Activated CD4-positive, alpha-beta T cell treated with anti-CD3 and anti-CD28 coated beads for 24 hours (primary cell): ENCODE measurements at regions not wholly inside any gene's neighbourhood (a gene's known extent, or its start where the extent isn't known, plus 50 kb on each side); places are given as distances from the start of the nearest gene placed in this dataset.
A peak's percentile ranks its signal among the peaks of the same experiment; 100 is the strongest.

Source experiments
- DNase-seq, 2 donors: peaks; one replicate each; pipeline ENCODE4 v3.0.0-alpha.2; 2020; ENCODE audit warnings: low read depth in 2 of 2

DNA sequence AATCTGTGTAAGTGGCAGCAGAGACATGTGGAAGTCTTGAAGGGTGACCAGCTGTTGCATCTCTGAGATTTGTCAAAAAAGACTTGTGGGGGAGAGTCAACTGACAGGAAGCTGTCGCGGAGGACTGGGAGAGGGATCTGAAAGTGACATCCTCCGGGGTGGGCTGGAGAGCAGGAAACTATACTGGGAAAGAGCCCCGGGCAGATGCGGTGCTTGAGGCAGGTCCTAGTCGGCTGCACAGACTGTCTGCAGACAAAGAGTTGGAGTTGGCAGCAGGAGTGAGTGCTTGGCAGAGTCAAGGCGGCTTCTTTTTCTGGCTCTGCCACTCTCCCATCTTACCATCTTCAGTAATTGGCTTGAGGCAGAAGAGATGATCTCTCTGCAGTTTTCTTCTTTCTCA lies 294.0 kb upstream of the C1orf87 start:
- no peak for DNase-seq

DNA sequence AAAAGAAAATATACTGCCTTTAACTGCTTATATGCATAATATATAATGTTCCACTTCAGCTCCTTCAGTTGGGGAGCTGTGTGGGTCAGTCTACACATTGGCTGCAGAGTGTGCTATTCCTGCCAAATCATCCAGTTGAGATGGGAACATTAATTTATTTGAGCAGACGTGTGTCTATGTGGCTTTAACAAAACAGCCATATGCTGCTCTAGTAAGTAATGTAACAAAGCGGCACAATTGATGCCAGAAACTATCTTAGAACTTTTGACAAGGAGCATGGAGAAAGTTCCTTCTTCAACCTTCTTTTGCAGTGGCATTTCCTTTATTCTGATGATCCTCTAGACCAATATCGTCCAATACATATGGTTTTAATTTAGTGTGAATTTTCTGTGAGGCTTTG lies 285.9 kb upstream of the C1orf87 start:
- DNase-seq = no peak

DNA sequence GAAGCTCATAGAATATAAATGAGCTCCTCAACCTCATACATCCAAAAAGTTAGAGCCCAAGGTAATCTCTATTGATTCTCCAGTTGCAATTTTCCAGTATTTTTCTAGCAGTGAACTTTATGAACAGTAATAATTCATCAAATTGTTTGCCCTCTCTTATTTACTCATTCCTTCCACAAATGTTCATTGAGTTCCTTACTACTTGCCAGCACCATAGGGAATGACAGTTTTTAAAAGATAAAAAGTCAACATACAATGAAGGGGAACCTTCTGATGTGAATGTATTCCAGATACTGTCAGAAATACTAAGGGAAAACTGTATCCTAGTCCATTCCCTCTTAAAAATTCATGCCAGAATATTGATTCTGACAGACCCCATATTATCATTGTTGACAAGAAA lies 277.0 kb upstream of the C1orf87 start:
- DNase-seq = no peak

DNA sequence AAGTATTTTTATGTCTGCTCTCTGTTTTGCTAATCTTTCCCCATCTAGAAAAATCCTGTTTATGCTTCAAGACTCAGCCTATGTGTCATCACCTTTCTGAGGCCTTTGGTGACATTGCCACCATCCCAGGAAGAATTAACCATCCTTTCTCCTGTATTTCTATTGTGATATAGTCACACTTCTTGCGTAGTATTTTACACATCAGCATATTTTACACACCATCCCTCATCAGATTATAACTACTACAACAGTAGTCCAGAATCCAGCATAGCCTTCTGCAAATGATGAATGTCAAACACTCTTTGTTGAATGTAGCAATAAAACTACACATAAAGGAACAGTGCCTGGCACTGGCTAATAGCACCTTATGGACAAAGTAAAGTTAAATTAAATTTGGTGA lies 275.3 kb upstream of the C1orf87 start:
- DNase-seq = no peak

DNA sequence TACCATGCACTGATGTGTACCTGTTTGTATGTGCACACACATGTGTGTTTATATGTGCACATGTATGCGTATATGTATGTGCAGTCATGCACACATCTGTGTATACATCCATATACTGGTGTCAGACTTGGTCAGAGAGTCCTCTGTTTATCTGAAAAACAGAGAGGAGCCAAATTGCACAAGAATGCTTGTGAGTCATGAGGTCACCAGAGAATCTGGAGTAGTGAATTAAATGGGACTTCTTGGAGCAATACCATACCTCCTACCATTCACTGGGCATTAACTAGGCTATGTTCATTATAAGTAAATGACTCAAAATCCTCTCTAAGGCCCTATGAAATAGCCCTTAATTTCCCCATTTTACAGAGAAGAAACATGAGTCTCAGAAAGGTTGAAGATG lies 272.1 kb upstream of the C1orf87 start:
- no peak for DNase-seq

DNA sequence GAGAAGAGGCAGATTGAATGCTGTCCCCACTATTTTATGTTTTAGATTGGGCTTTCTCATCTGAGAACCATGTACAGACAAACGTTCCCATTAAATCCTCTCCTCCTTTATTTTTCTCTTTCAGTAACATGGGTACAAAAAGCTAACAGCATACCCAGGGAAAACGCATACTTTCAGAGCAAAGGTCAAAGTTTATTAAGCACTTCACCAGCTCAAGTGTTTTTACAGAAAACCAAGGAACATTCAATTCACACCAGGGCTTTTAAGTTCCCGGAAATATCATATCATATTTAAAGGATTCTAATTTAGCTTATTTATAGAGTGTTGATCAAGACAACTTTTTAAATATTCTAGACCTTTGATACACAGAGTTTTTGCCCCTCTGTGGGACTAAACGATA lies 271.5 kb upstream of the C1orf87 start:
- no peak for DNase-seq

DNA sequence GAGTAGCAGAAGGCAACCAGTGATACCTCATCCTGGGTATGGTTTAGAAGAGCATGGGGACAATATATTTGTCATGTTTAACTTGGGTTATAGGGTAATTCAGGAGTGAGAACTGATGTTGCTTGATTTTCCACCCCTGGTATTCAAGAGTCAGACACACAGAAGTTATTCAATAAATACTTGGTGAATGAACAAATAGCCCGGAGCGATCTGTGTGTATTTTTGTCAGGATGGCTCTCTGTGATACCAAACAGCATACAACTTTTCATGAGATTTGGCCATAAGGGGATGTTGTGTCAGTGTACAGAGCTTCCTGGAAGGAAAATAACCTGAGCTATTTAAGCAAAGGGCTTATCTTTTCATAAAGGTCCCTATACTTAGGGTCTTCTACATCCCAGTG lies 270.2 kb upstream of the C1orf87 start:
- DNase-seq = no peak

DNA sequence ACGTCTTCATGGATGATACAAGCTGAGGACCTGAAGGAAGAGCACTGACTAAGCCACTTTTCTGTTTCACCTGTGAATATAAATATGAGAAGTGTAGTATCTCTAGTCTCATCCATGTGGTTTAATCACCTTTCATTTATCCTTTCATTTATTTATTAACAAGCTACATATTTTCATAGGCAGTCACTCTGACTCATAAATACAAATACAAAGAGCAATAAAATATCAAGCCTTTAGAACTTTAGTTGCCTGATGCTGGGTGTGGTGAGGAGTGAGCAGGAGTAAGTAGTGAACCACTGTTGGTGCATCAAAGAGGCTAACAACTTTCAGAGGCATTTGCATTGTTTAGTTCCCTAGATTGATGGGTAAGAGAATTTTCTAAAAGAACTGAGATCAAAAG lies 269.0 kb upstream of the C1orf87 start:
- no peak for DNase-seq

DNA sequence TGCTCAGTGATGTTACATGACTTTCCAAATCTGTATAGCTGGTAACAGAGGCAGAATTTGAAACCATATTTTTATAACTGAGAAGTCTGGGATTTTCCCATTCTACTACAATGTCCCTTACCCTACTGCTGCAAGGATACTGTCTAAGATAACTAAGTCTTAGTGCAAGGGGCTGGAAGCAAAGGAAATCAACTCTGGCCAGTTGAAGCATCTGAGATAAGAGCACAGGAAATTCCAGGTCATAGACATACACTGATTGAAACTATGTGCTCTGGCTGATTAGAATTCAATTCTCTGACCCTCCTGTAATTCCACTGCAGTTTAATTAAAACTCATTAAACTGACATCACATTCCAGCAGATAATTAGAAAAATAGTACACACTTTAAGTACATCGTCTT lies 267.7 kb upstream of the C1orf87 start:
- no peak for DNase-seq

DNA sequence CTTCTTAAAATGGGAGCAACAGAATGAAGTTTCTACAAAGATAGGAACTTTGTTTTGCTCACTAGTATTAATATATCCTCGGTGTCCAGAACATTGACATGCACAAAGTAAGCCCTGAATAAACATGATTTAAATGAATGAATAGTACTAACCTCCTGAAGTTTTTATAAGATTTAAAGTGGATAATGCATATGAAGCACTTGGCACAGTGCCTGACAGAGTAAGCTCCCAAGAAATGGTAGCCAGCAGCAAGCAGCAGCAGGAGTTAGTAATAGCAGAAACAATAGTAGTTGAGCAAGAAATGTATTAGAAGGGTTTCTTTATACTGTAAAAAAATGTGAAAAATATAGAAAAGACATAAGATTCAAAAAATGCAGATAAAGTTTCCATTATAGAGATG lies 258.1 kb upstream of the C1orf87 start:
- DNase-seq = no peak

DNA sequence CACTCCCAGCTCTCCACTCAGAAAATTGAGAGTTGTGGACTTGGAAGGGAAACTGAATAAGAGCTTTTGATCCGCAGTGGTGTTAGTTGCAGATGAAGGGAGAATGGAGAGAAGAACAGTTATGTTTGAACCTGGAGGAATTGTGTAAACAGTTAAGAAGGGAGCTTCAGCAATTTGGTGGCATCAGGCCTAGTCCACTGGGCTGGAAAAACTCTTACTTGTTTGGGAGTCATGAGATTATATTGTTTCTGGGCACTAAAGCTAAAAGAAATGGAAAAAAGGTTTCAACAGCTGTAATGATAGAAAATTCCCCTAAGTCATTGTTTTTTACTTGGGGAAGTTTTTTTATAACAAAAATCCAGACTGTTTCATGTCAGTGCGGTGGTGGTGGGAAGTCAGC lies 256.1 kb upstream of the C1orf87 start:
- no peak for DNase-seq

DNA sequence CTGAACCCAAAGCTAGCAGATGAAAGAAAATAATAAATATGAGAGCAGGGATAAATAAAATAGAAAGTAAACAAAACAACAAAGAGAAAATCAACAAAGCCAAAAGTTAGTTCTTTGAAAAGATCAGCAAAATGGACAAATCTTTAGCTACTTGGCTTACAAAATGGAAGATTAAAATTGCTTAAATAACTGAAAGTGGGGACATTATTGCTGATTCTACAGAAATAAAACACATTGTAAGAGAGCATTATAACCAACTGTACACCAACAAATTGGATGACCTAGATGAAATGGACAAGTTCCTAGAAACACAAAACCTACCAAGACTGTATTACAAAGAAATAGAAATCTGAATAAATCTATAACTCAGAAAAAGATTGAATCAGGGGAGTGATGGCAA lies 238.3 kb upstream of the C1orf87 start:
- DNase-seq = no peak

DNA sequence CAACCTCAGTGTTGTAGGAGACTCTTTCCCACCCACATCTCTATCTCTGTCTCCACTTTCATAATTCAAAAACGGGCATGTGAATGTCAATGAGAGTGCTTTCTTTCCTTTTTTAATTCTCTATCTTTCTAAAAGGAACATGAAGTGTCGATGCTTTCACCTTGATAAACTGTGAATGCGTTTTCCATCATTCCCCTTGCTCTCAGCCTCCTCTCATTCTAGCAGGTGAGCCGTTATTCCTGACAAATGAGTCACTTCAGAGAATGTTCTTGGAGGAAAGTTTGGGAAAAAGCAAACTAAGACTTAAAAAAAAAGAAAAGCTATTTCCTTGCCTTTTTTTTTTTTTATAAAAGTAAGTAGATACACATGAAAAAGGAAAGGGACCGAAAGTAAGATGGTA lies 226.0 kb upstream of the C1orf87 start:
- no peak for DNase-seq

DNA sequence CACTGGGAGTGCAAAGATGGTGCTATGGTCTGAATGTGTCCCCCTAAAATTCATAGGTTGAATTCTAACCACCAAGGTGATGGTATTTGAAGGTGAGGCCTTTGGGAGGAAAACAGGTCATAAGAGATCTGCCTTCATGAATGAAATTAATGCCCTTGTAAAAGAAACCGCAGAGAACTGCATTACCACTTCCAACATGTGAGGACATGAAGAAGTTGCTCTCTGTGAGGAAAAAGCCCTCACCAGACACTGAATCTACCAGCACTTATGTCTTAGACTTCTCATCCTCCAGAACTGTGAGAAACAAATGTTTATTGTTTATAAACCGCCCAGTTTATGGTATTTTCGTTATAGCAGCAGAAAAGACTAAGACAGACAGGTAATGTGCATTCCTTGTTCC lies 224.7 kb upstream of the C1orf87 start:
- DNase-seq = no peak

DNA sequence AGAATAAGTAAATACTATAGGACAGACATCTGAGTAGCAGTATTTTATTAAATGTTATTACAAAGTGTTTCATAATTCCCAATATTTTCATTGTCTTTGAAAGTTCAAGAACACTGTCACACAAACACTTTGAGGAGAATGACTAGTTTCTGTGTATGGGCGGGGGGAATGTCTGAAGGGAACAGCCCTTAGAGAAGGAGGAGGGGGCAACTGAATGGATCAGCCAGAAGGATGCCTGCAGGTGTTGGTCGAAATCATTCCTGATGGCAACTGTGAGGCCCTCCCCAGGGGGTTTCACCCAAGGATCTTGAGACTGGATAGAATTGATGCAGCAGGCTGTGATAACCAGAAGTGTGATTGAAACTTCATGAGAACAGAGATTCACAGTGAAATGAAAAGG lies 223.2 kb upstream of the C1orf87 start:
- no peak for DNase-seq

DNA sequence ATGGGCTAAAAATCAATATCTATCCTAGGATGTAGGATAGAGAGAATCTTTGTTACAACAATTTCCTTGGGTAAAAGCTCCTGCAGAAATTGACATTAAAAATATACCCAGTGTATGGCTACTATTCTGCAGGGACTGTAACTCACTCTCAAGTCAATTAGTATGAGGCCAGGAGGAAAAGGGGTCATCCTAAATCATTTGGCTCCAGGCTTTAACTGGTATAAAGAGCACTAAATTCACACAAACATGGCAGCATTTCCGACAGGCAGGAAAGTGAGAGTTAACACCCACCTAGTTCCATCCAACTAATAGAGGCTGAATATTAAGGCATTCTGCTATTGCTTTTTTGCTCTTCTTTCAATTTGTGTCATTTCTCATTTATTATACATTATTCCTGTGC lies 218.6 kb upstream of the C1orf87 start:
- no peak for DNase-seq

DNA sequence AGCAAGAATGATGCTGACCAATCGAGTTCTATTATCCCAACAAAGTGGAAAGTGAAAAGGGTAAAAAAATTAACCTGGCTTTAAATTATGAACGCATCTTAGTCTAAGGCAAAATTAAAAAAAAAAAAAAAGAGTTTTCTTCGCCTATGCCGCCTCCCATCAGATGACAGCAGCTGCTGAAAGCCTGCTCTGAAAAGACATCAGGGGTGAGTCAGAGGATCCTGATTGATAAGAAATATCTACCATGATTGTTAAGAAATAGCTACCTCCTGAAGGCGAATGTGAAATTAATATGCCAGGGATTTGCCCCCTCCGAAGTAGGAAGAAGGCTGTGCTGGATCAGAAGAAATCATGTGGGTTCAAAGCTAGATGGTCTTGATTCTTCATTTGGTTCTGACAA lies 216.8 kb upstream of the C1orf87 start:
- DNase-seq = no peak

DNA sequence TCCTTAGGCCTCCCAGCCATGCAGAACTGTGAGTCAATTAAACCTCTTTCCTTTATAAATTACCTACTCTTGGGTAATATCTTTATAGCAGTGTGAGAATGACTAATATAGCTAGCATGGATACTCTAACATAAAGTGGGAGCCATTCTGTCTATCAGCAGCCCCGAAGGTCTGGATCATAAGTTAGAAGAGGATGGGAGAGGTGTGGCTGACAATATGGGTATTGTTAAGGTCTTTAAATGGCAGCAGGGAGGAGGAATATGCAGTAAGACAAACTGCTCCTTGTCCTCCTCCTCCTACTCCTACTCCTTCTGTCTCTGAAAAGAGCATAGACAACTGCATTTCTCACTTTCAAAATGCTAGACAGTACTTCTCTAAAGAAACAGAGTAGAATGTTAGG lies 214.0 kb upstream of the C1orf87 start:
- DNase-seq = no peak

DNA sequence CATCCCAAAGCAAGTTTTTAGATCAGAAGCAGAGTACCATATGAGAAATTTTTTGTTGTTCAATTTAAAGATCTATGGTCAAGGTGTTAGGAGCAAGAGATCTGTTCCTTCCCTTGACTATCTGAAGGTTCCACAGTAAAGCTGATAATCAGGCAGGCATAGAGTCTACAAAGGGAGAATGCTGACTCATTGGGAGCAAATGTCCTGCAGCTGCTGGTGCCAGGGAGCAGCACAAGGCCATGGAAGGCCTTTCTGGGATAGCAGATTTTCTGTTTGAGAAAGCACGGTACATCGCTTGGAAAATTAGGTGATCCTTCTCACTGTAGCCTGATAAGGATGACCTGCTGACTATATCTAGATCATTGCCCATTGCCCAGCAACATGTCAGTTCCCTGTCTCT lies 210.1 kb upstream of the C1orf87 start:
- no peak for DNase-seq

DNA sequence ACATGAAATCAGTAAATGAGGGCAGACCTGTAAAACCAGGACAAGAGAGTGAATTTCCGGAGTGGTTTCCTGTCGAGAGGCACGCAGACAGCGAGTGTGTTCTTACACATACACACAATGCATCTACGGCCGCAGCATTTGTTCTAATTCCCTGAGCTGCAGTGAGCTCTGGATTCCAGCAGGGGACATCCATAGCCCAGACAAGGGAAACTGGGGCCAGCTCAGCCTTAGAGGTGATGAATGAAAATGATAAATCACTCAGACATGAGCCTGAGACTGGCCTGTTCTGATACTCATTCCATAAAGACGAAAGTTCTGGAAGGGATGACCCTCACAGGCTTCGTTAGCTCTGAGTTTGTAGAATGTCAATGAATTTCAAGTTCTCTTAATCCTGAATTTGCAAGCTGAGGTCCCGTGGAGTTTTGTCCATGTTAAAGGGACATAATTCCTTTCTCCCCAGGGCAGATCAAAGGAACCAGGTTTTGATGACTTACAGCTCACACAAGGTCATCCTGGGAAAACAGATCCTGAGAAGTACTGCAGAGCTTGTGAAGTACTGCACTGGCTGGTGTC lies 207.9 kb upstream of the C1orf87 start:
- peak in 1 of 2 donors; percentile 2 for DNase-seq

DNA sequence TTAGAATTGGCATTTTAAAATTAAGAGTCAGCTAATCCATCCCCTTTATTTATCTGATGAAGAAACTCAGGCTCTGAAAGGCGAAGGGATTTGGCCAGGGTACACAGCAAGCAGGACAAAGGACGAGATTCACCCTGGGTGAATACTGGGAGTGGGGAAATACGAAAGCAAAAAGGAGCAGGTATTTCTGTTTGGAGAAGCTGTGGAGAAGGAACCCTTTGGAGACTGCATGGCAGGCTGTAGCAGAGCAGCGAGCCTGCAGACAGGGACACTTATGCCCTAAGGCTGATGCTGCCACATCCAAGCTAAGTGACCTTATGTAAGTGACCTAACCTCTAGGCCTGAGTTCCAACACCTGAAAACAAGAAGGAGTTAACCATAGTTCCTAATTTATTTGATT lies 207.2 kb upstream of the C1orf87 start:
- DNase-seq = no peak

DNA sequence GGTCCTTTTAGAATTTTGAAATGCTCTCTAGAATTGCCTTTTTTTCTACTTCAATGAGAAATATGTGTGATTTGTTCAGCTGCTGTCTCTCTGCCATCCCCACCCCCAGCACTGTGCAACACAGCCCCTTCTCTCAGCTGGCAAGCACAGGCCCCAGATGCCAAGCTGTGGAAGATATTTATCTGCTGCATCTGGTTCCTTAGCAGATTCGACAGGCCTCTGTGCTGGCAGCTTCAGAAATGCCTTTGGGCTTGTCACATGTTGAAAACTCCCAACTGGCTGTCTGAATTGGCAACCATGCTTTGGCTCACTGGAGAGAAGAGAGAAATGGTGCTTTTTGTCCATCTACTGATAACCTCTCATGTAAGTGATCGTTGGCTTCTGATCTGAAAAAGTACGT lies 206.7 kb upstream of the C1orf87 start:
- DNase-seq = no peak

DNA sequence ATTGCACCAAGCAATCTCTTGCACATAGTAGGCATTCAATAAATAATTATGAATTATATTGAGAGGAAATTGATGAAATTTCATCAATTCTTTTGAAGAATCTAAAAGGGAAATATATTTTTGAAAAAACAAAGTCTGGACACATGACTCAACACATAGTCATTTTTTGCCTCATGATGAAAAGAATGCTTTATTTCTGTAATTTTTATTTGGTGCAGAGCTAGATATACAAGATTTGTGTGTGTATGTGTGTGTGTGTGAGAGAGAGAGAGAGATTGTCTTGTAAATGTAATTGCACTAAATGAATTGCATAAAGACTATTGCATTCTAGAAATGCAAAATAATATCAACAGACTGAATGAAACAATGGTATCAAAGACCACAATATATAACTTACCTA lies 206.2 kb upstream of the C1orf87 start:
- DNase-seq = no peak

DNA sequence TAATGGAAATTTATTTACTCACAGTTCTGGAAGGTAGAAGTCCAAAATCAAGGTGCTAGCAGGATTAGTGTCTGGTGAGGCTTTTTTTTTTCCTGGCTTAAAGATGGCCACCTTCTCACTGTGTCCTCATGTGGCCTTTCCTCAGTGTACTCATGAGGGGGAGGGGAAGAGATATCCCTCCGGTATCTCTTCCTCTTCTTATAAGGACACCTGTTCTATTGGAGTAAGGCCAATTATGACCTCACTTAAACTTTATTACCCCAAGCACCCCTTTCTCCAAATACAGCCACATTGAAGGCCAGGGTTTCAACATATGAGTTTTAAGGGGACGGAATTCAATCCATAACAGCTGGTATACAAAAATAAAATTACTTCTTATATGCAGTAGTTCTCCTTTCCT lies 203.7 kb upstream of the C1orf87 start:
- no peak for DNase-seq
